Fibroblast of lung (primary cell): ENCODE measurements at regions not wholly inside any gene's neighbourhood (a gene's known extent, or its start where the extent isn't known, plus 50 kb on each side); places are given as distances from the start of the nearest gene placed in this dataset.

Experiments
- DNase-seq, 2 donors: peaks; one replicate each; pipeline versions ENCODE4 v3.0.0 to v3.0.0-alpha.2; 2010; ENCODE audit warnings: low read depth in 2 of 2
- H2AFZ ChIP-seq: 2 replicates; pipeline ENCODE4 v1.5.1; 2012; ENCODE audit warnings: low read length, control low read depth, inconsistent platforms
- H3K27ac ChIP-seq: 2 replicates; pipeline ENCODE4 v1.5.1; 2011; ENCODE audit warnings: low read length, control low read depth; ENCODE audit not compliant: insufficient read depth
- H3K27me3 ChIP-seq: 2 replicates; pipeline ENCODE4 v1.5.1; 2011; ENCODE audit warnings: mild to moderate bottlenecking, low read length; ENCODE audit not compliant: control insufficient read depth, insufficient read depth
- H3K36me3 ChIP-seq: 2 replicates; pipeline ENCODE4 v1.5.1; 2011; ENCODE audit warnings: low read length; ENCODE audit not compliant: control insufficient read depth, insufficient read depth
- H3K4me1 ChIP-seq: 2 replicates; pipeline ENCODE4 v1.5.1; 2011; ENCODE audit warnings: low read length; ENCODE audit not compliant: control insufficient read depth, insufficient read depth; ENCODE audit errors: extremely low read depth
- H3K4me2 ChIP-seq: 2 replicates; pipeline ENCODE4 v1.5.1; 2011; ENCODE audit warnings: low read length, control low read depth; ENCODE audit not compliant: insufficient read depth; ENCODE audit errors: extremely low read depth
- H3K4me3 ChIP-seq, 4 experiments: fragments of 200-600 bp in 1 of 4; sonication (generic) in 1 of 4; replicated peaks in 1 of 4; 2 replicates each; pipeline ENCODE4 v1.5.1; 2011 to 2016; ENCODE audit warnings: low read length in 4 of 4, low read depth in 3 of 4, mild to moderate bottlenecking in 3 of 4, control low read depth in 2 of 4, inconsistent platforms in 1 of 4, mixed read lengths in 1 of 4; ENCODE audit not compliant: insufficient read depth in 1 of 4; ENCODE audit errors: control extremely low read depth in 1 of 4
- H3K79me2 ChIP-seq: 2 replicates; pipeline ENCODE4 v1.5.1; 2012; ENCODE audit warnings: mild to moderate bottlenecking, low read length, inconsistent platforms; ENCODE audit not compliant: control insufficient read depth, insufficient read depth
- H3K9ac ChIP-seq: 2 replicates; pipeline ENCODE4 v1.5.1; 2011; ENCODE audit warnings: mild to moderate bottlenecking, low read length, control low read depth; ENCODE audit not compliant: insufficient read depth
- H3K9me3 ChIP-seq: 2 replicates; pipeline ENCODE4 v1.5.1; 2012; ENCODE audit warnings: low read depth, low read length; ENCODE audit not compliant: control insufficient read depth, insufficient read depth
- H4K20me1 ChIP-seq: 2 replicates; pipeline ENCODE4 v1.5.1; 2011; ENCODE audit warnings: low read length; ENCODE audit not compliant: control insufficient read depth, insufficient read depth; ENCODE audit errors: extremely low read depth
- CTCF ChIP-seq, 2 donors: IDR thresholded peaks in 1 of 2; conservative IDR thresholded peaks in 1 of 2; 1 replicate in 1 of 2; 2 replicates in 1 of 2; pipeline ENCODE4 v1.5.1; 2011 to 2012; ENCODE audit warnings: low read length in 2 of 2, control low read depth in 1 of 2, inconsistent platforms in 1 of 2, low read depth in 1 of 2, mild to moderate bottlenecking in 1 of 2
- EZH2 ChIP-seq: IDR thresholded peaks from 2 replicates; pipeline ENCODE4 v1.5.1; 2012; ENCODE audit warnings: low read length, control low read depth, mild to moderate bottlenecking; ENCODE audit errors: missing control alignments

GRCh38 chr3:66639809-66640356, 139.1 kb upstream of the LRIG1 start:
- peak in 1 of 2 donors; percentile 5 for DNase-seq
- Histone ChIP-seq H3K27me3 (no peaks in the 10 kb centered on the region), H3K4me2 (no peak overlapping the region), H3K9ac (no peak overlapping the region), H2AFZ (no peak overlapping the region), H3K9me3 (no peaks in the 10 kb centered on the region), H3K27ac (no peak overlapping the region), H3K36me3 (no peaks in the 10 kb centered on the region), H3K79me2 (no peaks in the 10 kb centered on the region), H3K4me1 (no peaks in the 10 kb centered on the region), H4K20me1 (no peaks in the 10 kb centered on the region), H3K4me3 (no peak overlapping the region)
- TF ChIP-seq CTCF (conservative IDR thresholded peaks at IDR 0.05 in 1 of 2, IDR thresholded peaks at IDR 0.05 in 1 of 2; ENCODE audit: low read depth in 1 of 2, low read length in 2 of 2) (no peak), EZH2 (no peak)

GRCh38 chr3:66642019-66642418, 141.2 kb upstream of the LRIG1 start:
- Histone ChIP-seq H3K4me1 (no peaks in the 10 kb centered on the region), H3K27me3 (no peaks in the 10 kb centered on the region), H3K4me3 (no peak overlapping the region), H3K79me2 (no peaks in the 10 kb centered on the region), H3K9me3 (no peaks in the 10 kb centered on the region), H4K20me1 (no peaks in the 10 kb centered on the region), H3K36me3 (no peaks in the 10 kb centered on the region), H2AFZ (no peak overlapping the region), H3K9ac (no peak overlapping the region), H3K4me2 (no peak overlapping the region), H3K27ac (no peak overlapping the region)
- no peak for DNase-seq
- TF ChIP-seq EZH2 (no peak), CTCF (conservative IDR thresholded peaks at IDR 0.05 in 1 of 2, IDR thresholded peaks at IDR 0.05 in 1 of 2; ENCODE audit: low read depth in 1 of 2, low read length in 2 of 2) (no peak)

- Histone ChIP-seq H3K9ac (no peak overlapping the region), H3K27ac (no peak overlapping the region), H3K4me1 (no peaks in the 10 kb centered on the region), H3K9me3 (no peaks in the 10 kb centered on the region), H4K20me1 (no peaks in the 10 kb centered on the region), H3K4me3 (no peak overlapping the region), H3K36me3 (no peaks in the 10 kb centered on the region), H3K4me2 (no peak overlapping the region), H3K79me2 (no peaks in the 10 kb centered on the region), H2AFZ (no peak overlapping the region), H3K27me3 (no peaks in the 10 kb centered on the region)
- TF ChIP-seq EZH2 (no peak), CTCF (conservative IDR thresholded peaks at IDR 0.05 in 1 of 2, IDR thresholded peaks at IDR 0.05 in 1 of 2; ENCODE audit: low read depth in 1 of 2, low read length in 2 of 2) (no peak)
- DNase-seq: no peak
Measured at GRCh38 chr3:66642484-66642883, 141.7 kb upstream of the LRIG1 start.
